NCI-H524 treated with DMSO at 0.1 percent for 48 hours (cell line): ENCODE measurements at regions not wholly inside any gene's neighbourhood (a gene's known extent, or its start where the extent isn't known, plus 50 kb on each side); places are given as distances from the start of the nearest gene placed in this dataset.
A peak's percentile ranks its signal among the peaks of the same experiment; 100 is the strongest.

Experiments
- DNase-seq: peaks from one replicate; lab custom pipeline; 2025; lab: John Stamatoyannopoulos, UW

- no peak for DNase-seq
Measured at GRCh38 chr5:161134083-161134482, 282.1 kb upstream of the ATP10B start.

- DNase-seq = no peak
Measured at GRCh38 chr5:161115941-161116340, 263.9 kb upstream of the ATP10B start.

DNA sequence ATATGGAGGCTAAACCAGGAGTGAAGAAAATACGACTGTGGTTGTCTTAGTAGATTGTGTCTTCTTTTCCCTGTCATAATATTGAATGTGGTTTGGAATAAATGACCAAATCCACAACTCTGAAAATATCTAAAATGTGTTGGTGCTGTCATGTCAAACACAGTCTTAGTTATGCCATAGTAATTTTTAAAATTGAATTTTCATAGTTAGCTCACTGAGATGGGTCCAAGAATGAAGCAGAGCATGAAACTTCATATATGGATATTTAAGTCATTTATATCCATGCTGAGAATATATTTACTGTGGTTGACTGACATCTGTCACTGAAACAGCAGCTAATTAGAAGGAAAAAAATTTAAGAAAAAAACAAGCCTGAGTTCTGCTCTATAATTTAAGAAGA is 260.4 kb upstream of the ATP10B start:
- no peak for DNase-seq

- DNase-seq = no peak
Measured at GRCh38 chr5:161105525-161105924, 253.5 kb upstream of the ATP10B start.

- DNase-seq = no peak
Measured at GRCh38 chr5:161098516-161098915, 246.5 kb upstream of the ATP10B start.

DNA sequence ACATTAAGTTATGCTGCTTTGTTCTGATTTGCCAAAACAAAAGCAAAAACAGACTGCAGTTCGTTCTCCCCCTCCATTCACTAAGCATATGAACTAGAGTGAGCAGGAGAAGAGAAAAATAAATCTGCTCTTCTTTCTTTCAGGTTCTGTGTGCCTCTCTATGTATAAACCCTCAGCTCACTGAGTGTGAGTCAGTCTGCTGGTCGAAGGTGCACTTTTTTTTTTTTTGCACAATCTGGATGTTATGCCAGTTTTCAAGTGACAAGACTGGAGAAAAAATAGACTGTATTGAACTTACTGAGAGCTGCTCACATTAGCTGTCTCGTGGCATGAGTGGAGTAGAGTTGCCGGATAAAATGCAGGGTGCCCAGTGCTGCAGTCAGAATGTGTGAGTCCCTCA is 244.6 kb upstream of the ATP10B start:
- DNase-seq = no peak

GRCh38 chr5:161095953-161096352 is 243.9 kb upstream of the ATP10B start:
- no peak for DNase-seq

DNA sequence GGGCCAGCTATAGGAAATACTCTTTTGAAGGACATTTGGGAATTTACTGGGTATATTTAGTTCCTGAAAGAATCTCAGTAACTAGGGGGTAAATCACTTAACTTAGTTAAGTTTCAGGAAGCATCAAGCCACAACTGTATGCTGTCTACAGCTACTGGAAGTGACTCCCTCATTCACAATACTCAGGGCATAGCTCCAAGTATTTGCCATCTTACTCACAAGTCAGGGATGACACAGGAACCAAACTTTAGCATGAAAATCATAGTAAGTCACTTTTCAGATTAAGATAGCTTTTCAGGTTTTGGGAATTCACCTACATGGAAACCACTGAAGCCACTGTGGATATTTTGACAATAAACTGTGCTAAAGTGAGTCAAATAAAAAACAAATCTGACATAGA is 242.4 kb upstream of the ATP10B start:
- DNase-seq = no peak

GRCh38 chr5:161093100-161093499 is 241.1 kb upstream of the ATP10B start:
- DNase-seq = no peak

DNA sequence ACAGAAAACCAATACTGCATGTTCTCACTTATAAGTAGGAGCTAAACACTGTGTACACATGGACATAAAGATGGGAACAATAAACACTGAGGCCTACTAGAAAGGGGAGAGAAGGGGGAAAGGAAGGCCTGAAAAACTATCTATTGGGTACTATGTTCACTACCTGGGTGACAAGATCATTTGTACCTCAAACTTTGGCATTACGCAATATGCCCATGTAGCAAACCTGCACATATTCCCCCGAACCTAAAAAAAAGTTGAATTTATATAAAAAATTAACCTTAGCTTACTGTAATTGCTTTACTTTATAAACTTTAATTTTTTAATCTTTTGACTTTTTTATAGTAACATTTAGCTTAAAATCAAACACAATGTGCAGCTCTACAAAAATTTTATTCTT is 237.6 kb upstream of the ATP10B start:
- DNase-seq = no peak

DNA sequence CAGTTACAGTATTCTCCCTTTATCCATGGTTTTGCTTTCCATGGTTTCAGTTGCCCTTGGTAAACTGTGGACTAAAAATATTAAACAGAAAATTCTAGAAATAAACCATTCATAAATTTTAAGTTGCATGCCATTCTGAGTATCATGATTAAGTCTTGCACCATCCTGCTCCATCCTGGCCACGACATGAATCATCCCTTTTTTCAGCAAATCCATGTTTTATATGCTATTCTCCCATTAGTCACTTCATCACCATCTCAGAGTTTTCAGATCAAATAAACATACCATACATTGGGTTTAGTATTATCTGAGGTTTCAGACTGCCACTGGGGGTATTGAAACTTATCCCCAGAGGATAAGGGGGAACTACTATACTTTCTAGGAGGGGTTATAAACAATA is 234.4 kb upstream of the ATP10B start:
- no peak for DNase-seq

- DNase-seq = peak; percentile 48
Measured at GRCh38 chr5:161085056-161085455, 233.0 kb upstream of the ATP10B start.

DNA sequence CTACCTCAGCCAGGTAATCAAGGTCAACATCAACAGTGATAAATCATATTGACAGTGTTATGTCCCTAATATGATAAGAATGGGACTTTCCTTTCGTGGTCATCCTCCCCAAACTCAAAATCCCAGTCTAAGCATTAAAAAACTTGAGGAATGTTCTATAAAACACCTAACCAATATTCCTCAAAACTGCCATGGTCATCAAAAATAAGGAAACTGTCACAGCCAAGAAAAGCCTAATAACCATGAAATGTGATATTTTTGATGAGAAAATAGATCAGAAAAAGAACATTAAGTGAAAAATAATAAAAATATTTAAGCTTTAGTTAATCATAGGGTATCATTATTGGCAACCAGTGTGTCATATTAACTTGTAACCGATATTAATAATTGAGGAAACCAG is 232.1 kb upstream of the ATP10B start:
- DNase-seq = no peak

DNA sequence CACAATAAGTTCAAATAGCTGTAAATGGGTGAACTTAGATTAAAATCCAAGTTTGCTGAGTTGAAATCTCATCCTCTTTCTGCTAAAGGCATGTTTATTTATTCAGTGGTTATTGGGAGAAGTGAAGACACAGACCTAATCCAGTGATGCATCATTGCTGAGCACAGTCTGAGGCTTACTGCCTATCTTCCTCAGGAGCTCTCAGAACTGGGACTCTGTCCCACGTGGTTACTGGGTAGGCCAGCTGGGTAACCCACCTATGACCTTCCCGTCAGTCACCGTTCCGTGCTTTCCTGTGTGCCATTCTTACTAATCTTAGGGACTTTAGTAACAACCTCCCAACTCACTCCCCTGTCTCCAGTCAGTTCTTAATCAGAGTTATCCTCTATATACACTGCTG is 226.8 kb upstream of the ATP10B start:
- DNase-seq = no peak

GRCh38 chr5:161077936-161078545 is 226.0 kb upstream of the ATP10B start:
- DNase-seq = no peak

DNA sequence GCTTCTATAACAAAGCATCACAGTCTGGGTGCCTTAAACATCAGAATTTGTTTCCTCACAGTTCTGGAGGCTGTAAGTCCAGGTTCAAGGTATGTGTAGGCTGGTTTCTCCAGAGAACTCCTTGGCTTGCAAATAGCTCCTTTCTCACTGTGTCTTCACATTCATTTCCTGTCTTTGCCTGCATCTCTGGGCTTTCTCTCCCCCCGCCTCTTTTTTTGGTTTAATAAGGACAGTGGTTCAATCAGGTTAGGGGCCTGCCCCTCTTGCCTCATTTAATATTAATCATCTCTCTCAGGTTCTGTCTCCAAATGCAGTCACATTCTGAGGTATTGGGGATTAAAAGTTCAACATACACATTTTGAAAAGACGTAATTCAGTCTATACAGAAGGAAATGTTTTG is 225.5 kb upstream of the ATP10B start:
- no peak for DNase-seq

- peak; percentile 73 for DNase-seq
Measured at GRCh38 chr5:161064781-161065180, 212.8 kb upstream of the ATP10B start.

GRCh38 chr5:161064297-161064696 is 212.3 kb upstream of the ATP10B start:
- DNase-seq = no peak

DNA sequence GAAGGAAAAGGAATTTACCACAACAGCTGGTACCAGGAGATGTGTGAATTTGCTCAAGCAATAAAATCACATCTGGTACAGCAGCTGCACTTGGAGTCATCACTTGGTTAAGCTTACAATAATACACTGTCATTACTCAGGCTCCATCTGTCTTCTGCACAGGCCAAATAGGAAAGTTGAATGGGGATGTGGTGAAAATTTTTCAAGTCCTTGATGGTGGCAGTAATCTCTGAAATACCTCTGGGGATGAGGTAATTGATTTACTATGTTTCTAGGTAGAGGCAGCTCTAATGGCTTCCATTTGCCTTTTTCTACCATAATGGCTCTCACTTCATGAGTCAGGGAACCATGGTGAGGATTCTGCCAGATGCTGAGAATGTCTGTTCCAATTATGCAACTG is 206.8 kb upstream of the ATP10B start:
- DNase-seq = peak; percentile 96

- peak; percentile 18 for DNase-seq
Measured at GRCh38 chr5:161051920-161052500, 200.0 kb upstream of the ATP10B start.

DNA sequence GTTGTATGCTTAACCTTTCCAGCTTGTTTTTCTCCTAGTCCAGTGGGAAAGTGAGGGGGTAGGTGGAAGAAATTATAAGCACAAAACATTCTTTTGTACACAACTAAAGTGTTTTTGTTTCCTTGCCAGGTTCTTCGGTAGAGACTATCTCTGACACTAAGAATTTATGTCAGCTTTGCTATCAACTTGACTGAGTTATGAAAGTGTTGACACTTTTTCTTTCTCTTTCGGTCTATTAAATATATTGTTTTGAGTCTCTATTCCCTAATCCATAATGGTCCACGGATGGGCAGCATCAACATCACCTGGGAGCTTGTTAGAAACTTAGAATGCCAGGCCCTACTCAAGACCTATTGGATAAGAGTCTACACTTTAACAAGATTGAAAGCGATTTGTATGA is 195.0 kb upstream of the ATP10B start:
- DNase-seq = no peak

- DNase-seq = no peak
Measured at GRCh38 chr5:161042862-161043261, 190.9 kb upstream of the ATP10B start.

GRCh38 chr5:161042443-161042842 is 190.4 kb upstream of the ATP10B start:
- no peak for DNase-seq

DNA sequence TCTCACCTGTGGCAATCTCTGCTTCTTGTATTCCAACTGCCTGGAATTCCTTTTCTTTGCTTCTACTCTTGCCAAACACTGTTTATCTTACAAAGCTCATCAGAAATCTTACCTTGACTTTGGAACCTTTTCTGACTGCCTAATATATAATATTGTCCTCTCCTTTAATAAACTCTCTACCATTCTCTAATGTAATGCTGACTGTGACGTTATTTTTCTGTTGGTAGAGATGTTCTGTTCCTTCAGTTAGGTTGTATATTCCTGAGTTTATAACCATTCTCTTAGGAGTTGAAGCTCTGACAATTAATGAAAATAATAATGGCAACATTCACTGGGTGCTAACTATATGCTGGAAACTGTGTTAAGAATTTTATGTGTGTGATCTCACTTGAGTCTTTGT is 188.8 kb upstream of the ATP10B start:
- DNase-seq = no peak
